ENCODE measurements at regions not wholly inside any gene's neighbourhood (a gene's known extent, or its start where the extent isn't known, plus 50 kb on each side); places are given as distances from the start of the nearest gene placed in this dataset.

GRCh38 chr20:41939659-41940058 is 321.5 kb upstream of the CHD6 start:
- DNase-seq (ENCODE audit: low read depth, low spot score): no peak
- TF ChIP-seq YY1 (IDR thresholded peaks at IDR 0.05; ENCODE audit: extremely low read depth, insufficient replicate concordance, low read depth, low read length): no peak
- no peak for TF ChIP-seq EZH2 (IDR thresholded peaks at IDR 0.05)
- TF ChIP-seq EGR1 (IDR thresholded peaks at IDR 0.05; ENCODE audit: low read depth): no peak
- TF ChIP-seq CTCF (IDR thresholded peaks at IDR 0.05 in 2 of 3, conservative IDR thresholded peaks at IDR 0.05 in 1 of 3; ENCODE audit: borderline replicate concordance in 1 of 3, insufficient read depth in 1 of 3, low read depth in 2 of 3, low read length in 2 of 3): no peak
- no peak for TF ChIP-seq POLR2AphosphoS5 (IDR thresholded peaks at IDR 0.05; ENCODE audit: low read depth, low read length)
- TF ChIP-seq ZNF274 (IDR thresholded peaks at IDR 0.05; ENCODE audit: low read depth, low read length): no peak
- TF ChIP-seq CEBPB (IDR thresholded peaks at IDR 0.05; ENCODE audit: low read depth): no peak
- no peak for TF ChIP-seq TCF7L2 (IDR thresholded peaks at IDR 0.05; ENCODE audit: borderline replicate concordance, extremely low read depth, insufficient read depth, insufficient read length)
- TF ChIP-seq POLR2A (IDR thresholded peaks at IDR 0.05; ENCODE audit: borderline replicate concordance, extremely low read depth, insufficient read depth, insufficient read length): no peak
- TF ChIP-seq ZBTB33 (IDR thresholded peaks at IDR 0.05; ENCODE audit: extremely low read depth, insufficient replicate concordance, low read length): no peak
- no peak for TF ChIP-seq ATF3 (IDR thresholded peaks at IDR 0.05)
- ChIA-PET CTCF (no interaction called here), RAD21 (ENCODE audit: low non-redundant PET in 1 of 2, low total read pairs in 2 of 2, uncharacterized antibody in 2 of 2, unreplicated experiment in 2 of 2) (no interaction called here), POLR2A (no interaction called here)
- Histone ChIP-seq H3K36me3 (ENCODE audit: control insufficient read depth in 1 of 2, insufficient read depth in 2 of 2, low read length in 2 of 2) (no peaks in the 10 kb centered on the region), H3K4me3 (replicated peaks in 1 of 2; ENCODE audit: low read depth in 1 of 2, low read length in 2 of 2) (no peak overlapping the region), H3K4me1 (ENCODE audit: control insufficient read depth in 1 of 2, insufficient read depth in 2 of 2, low read length in 2 of 2) (no peaks in the 10 kb centered on the region), H3K27ac (ENCODE audit: low read depth, low read length) (no peak overlapping the region), H3K9me2 (ENCODE audit: insufficient read depth) (no peaks in the 10 kb centered on the region), H2AFZ (ENCODE audit: low read depth, low read length, poor library complexity, severe bottlenecking) (no peak overlapping the region), H3K4me2 (ENCODE audit: low read length) (no peak overlapping the region), H3K27me3 (ENCODE audit: insufficient read depth, low read length) (no peaks in the 10 kb centered on the region), H3K9ac (ENCODE audit: low read length) (no peak overlapping the region), H4K20me1 (ENCODE audit: insufficient read depth) (no peaks in the 10 kb centered on the region), H3K79me2 (ENCODE audit: insufficient read depth, low read length) (no peaks in the 10 kb centered on the region), H3K9me3 (ENCODE audit: control insufficient read depth in 1 of 2, insufficient read depth in 1 of 2, low read depth in 1 of 2, low read length in 2 of 2) (peaks cover 0 to 3% of the 10 kb centered on the region in 2 experiments; a peak in 2 of 4 replicates)
- intact Hi-C loops (cut with micrococcal nuclease): no loop called here
- ATAC-seq: no peak
- no TSS peak for BruUV-seq (replicated peaks)
